B cell (primary cell): ENCODE measurements at regions not wholly inside any gene's neighbourhood (a gene's known extent, or its start where the extent isn't known, plus 50 kb on each side); places are given as distances from the start of the nearest gene placed in this dataset.

Experiments
- ATAC-seq: fragments of 200-7000 bp; cut with Tn5 transposase; one replicate; pipeline ENCODE4 v1.10.0; 2021; ENCODE audit warnings: low read depth, mild to moderate bottlenecking, moderate number of reproducible peaks, moderate library complexity
- CTCF ChIA-PET: fragments of 350-600 bp; sonication (Branson Sonifier 250); formaldehyde crosslinking; loops from one replicate; lab custom pipeline; 2021; ENCODE audit warnings: antibody characterized with exemption, inconsistent platforms; lab: Charles Lee
- POLR2A ChIA-PET: fragments of 350-600 bp; sonication (Branson Sonifier 250); formaldehyde crosslinking; loops from one replicate; lab custom pipeline; 2021; ENCODE audit warnings: antibody characterized with exemption; lab: Charles Lee
- DNase-seq: peaks from one replicate; pipeline ENCODE4 v3.0.0; 2013
- H2AFZ ChIP-seq: 2 replicates; pipeline ENCODE4 v1.6.1; 2012; ENCODE audit warnings: mild to moderate bottlenecking, low read depth, low read length; ENCODE audit not compliant: insufficient read depth, poor library complexity, severe bottlenecking
- H3K27ac ChIP-seq, 2 donors: 1 replicate in 1 of 2; 2 replicates in 1 of 2; pipeline ENCODE4 v1.5.1; 2012 to 2013; ENCODE audit warnings: low read length in 2 of 2, mild to moderate bottlenecking in 2 of 2, moderate library complexity in 1 of 2
- H3K27me3 ChIP-seq, 4 experiments: fragments of 200-600 bp in 1 of 4; sonication (generic) in 1 of 4; replicated peaks in 1 of 4; 1 replicate in 2 of 4; 2 replicates in 2 of 4; pipeline versions ENCODE4 v1.6.1 to v1.7.0; 2013 to 2016; ENCODE audit warnings: low read length in 3 of 4, mild to moderate bottlenecking in 2 of 4, mixed read lengths in 1 of 4, moderate library complexity in 1 of 4; ENCODE audit not compliant: insufficient read depth in 4 of 4, control insufficient read depth in 3 of 4; ENCODE audit errors: control extremely low read depth in 1 of 4
- H3K36me3 ChIP-seq, 2 experiments: replicated peaks in 1 of 2; 1 replicate in 1 of 2; 2 replicates in 1 of 2; pipeline versions ENCODE4 v1.6.1 to v1.7.1; 2013; ENCODE audit warnings: low read length in 1 of 2; ENCODE audit not compliant: insufficient read depth in 2 of 2, control insufficient read depth in 1 of 2; ENCODE audit errors: control extremely low read depth in 1 of 2, extremely low read depth in 1 of 2
- H3K4me1 ChIP-seq, 2 donors: fragments of 200-600 bp in 1 of 2; sonication (generic) in 1 of 2; 1 replicate in 1 of 2; 2 replicates in 1 of 2; pipeline versions ENCODE4 v1.5.1 to v1.6.1; 2013 to 2017; ENCODE audit warnings: low read length in 2 of 2; ENCODE audit not compliant: control insufficient read depth in 2 of 2, insufficient read depth in 2 of 2
- H3K4me2 ChIP-seq: replicated peaks from 2 replicates; pipeline ENCODE3; 2012; ENCODE audit warnings: mild to moderate bottlenecking, low read depth, low read length; ENCODE audit not compliant: poor library complexity, severe bottlenecking
- H3K4me3 ChIP-seq, 5 experiments: fragments of 200-600 bp in 1 of 5; sonication (generic) in 1 of 5; 1 replicate in 3 of 5; 2 replicates in 2 of 5; pipeline versions ENCODE4 v1.5.1 to v1.7.0; 2011 to 2016; ENCODE audit warnings: low read length in 4 of 5, mild to moderate bottlenecking in 4 of 5, low read depth in 2 of 5, control low read depth in 1 of 5, moderate library complexity in 1 of 5; ENCODE audit not compliant: insufficient read depth in 1 of 5; ENCODE audit errors: control extremely low read depth in 1 of 5, extremely low read depth in 1 of 5
- H3K79me2 ChIP-seq: fragments of 200-600 bp; sonication (generic); one replicate; pipeline ENCODE4 v1.6.0; 2016; ENCODE audit warnings: low read length; ENCODE audit not compliant: control insufficient read depth, insufficient read depth
- H3K9ac ChIP-seq: fragments of 200-600 bp; sonication (generic); 2 replicates; pipeline ENCODE4 v1.6.1; 2017; ENCODE audit warnings: mild to moderate bottlenecking, low read length, moderate library complexity
- H3K9me3 ChIP-seq, 3 donors: one replicate each; pipeline versions ENCODE4 v1.6.1 to v1.7.1; 2013; ENCODE audit warnings: low read length in 2 of 3; ENCODE audit not compliant: control insufficient read depth in 2 of 3, insufficient read depth in 1 of 3; ENCODE audit errors: control extremely low read depth in 1 of 3
- H4K20me1 ChIP-seq: 2 replicates; pipeline ENCODE4 v1.6.0; 2012; ENCODE audit warnings: mild to moderate bottlenecking, low read length; ENCODE audit not compliant: insufficient read depth, control insufficient read depth, poor library complexity, severe bottlenecking
- H3K27ac Mint-ChIP-seq: one replicate; pipeline ENCODE4 v1.8.0; 2021; ENCODE audit warnings: mixed read lengths
- H3K27me3 Mint-ChIP-seq: one replicate; pipeline ENCODE4 v1.8.0; 2021; ENCODE audit warnings: mixed read lengths
- H3K4me1 Mint-ChIP-seq: one replicate; pipeline ENCODE4 v1.8.0; 2021; ENCODE audit warnings: mixed read lengths
- H3K4me3 Mint-ChIP-seq: one replicate; pipeline ENCODE4 v1.8.0; 2021; ENCODE audit warnings: mixed read lengths
- H3K9me3 Mint-ChIP-seq: one replicate; pipeline ENCODE4 v1.8.0; 2022; ENCODE audit warnings: mixed read lengths; ENCODE audit not compliant: insufficient read depth
- EZH2 ChIP-seq: IDR thresholded peaks from 2 replicates; pipeline ENCODE4 v1.6.1; 2012; ENCODE audit warnings: borderline replicate concordance, low read depth, mild to moderate bottlenecking, moderate library complexity, low read length; ENCODE audit not compliant: insufficient read depth, poor library complexity, severe bottlenecking
- WGBS: methylation state at CpG from one replicate; pipeline ENCODE4 v1.1.5; 2013; ENCODE audit warnings: missing lambda C conversion rate; ENCODE audit not compliant: insufficient coverage; 5-methylcytosine and 5-hydroxymethylcytosine counted together
- intact Hi-C: fragments of 100-400 bp; cut with micrococcal nuclease; formaldehyde crosslinking; loops from one replicate; pipeline ENCODE4 v1.10.0; 2022
- TF ChIP-seq, protein P1 (sequence below): fragments of 200-600 bp; IDR thresholded peaks from one replicate; pipeline ENCODE4 v1.8.0; 2022; ENCODE audit warnings: antibody characterized with exemption, mild to moderate bottlenecking

DNA sequence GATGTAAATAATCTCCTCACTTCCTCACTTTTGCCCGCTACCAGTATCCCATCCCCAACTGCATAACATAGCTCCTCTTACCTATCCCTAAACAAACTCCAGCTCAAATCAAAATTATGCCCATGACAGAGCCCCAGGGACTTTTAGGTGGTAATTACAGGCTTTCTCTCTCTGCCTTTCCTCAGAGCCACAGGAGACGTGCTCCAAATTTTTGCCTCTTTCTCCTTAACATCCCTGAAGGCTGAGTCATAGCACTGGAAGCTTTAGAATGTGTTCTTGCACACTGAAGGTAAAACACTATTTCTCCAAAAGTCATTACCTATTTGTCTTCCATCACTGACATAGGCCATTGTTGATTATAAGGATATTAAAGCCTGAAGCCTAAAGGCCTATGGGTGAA is 263.5 kb upstream of the PLD5 start:
- CTCF ChIA-PET: no interaction called here
- Histone ChIP-seq H3K27ac (peak overlapping the region; percentile 63 to 69), H2AFZ (no peak overlapping the region), H3K79me2 (no peaks in the 10 kb centered on the region), H3K4me1 (peaks cover 74% of the 10 kb centered on the region in 2 donors), H3K4me2 (peak overlapping the region; percentile 53), H4K20me1 (no peaks in the 10 kb centered on the region), H3K4me3 (no peak overlapping the region), H3K9me3 (peaks cover 0 to 10% (median 6%) of the 10 kb centered on the region in 3 donors), H3K36me3 (no peaks in the 10 kb centered on the region), H3K9ac (no peak overlapping the region), H3K27me3 (no peaks in the 10 kb centered on the region)
- TF ChIP-seq EZH2: no peak
- TF ChIP-seq, protein P1, sequence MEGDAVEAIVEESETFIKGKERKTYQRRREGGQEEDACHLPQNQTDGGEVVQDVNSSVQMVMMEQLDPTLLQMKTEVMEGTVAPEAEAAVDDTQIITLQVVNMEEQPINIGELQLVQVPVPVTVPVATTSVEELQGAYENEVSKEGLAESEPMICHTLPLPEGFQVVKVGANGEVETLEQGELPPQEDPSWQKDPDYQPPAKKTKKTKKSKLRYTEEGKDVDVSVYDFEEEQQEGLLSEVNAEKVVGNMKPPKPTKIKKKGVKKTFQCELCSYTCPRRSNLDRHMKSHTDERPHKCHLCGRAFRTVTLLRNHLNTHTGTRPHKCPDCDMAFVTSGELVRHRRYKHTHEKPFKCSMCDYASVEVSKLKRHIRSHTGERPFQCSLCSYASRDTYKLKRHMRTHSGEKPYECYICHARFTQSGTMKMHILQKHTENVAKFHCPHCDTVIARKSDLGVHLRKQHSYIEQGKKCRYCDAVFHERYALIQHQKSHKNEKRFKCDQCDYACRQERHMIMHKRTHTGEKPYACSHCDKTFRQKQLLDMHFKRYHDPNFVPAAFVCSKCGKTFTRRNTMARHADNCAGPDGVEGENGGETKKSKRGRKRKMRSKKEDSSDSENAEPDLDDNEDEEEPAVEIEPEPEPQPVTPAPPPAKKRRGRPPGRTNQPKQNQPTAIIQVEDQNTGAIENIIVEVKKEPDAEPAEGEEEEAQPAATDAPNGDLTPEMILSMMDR: no peak
- no peak for ATAC-seq
- no peak for DNase-seq
- Mint-ChIP-seq H3K27ac (peak overlapping the region; percentile 80), H3K27me3 (no peaks in the 10 kb centered on the region), H3K4me3 (peak overlapping the region; percentile 49), H3K9me3 (peaks cover 5% of the 10 kb centered on the region), H3K4me1 (peaks cover 69% of the 10 kb centered on the region)
- no CpG with 5 or more reads among the region's 2 CpGs for WGBS
- intact Hi-C loops: no loop called here
- POLR2A ChIA-PET: no interaction called here

DNA sequence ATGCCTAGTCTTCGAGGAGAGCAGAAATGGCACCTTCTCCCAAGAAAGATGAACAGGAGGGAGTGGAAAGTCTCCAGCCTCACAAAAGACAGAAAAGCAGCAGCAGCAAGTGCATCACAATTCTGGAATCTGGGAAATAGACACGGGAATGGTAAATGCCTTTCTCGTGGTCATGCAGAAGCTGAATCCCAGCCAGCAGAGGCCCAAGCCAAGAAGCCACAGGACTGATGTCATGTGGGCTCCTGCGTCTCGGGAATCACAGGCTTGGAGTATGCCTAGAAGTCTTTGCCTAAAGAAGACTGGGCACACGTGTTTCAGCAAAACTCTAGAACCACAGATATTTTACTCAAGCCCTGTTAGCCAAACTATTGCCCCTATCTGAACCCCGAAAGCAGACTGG is 260.3 kb upstream of the PLD5 start:
- Histone ChIP-seq H3K27ac (peak overlapping the region; percentile 89), H3K27me3 (no peaks in the 10 kb centered on the region), H3K9me3 (peaks cover 0 to 4% (median 0%) of the 10 kb centered on the region in 3 donors), H3K79me2 (no peaks in the 10 kb centered on the region), H3K4me1 (peaks cover 71 to 72% of the 10 kb centered on the region in 2 donors), H2AFZ (peak overlapping the region; percentile 9), H4K20me1 (no peaks in the 10 kb centered on the region), H3K4me3 (no peak overlapping the region), H3K36me3 (no peaks in the 10 kb centered on the region), H3K4me2 (peak overlapping the region; percentile 64), H3K9ac (peak overlapping the region; percentile 39)
- WGBS: 85% methylated on average over 5 of the region's 7 CpGs
- CTCF ChIA-PET: no interaction called here
- no peaks in the 10 kb centered on the region for H3K9me3 Mint-ChIP-seq
- intact Hi-C loops: loop anchor here (5.0 kb wide), 1 partner anchor 263 kb away; the partner anchor contains the start of gene PLD5
- H3K27me3 Mint-ChIP-seq: no peaks in the 10 kb centered on the region
- TF ChIP-seq EZH2: no peak
- TF ChIP-seq, protein P1: no peak
- POLR2A ChIA-PET: no interaction called here
- H3K4me1 Mint-ChIP-seq: peaks cover 64% of the 10 kb centered on the region
- peak overlapping the region; percentile 99 for H3K27ac Mint-ChIP-seq
- DNase-seq (no peak), ATAC-seq (no peak)
- peak overlapping the region; percentile 73 for H3K4me3 Mint-ChIP-seq
